CD14-positive monocyte (primary cell): ENCODE measurements at regions not wholly inside any gene's neighbourhood (a gene's known extent, or its start where the extent isn't known, plus 50 kb on each side); places are given as distances from the start of the nearest gene placed in this dataset.

Source experiments
- DNase-seq, 3 donors: peaks; one replicate each; pipeline ENCODE4 v3.0.0-alpha.2; 2011 to 2022
- H2AFZ ChIP-seq: 2 replicates; pipeline ENCODE4 v1.6.0; 2012; ENCODE audit warnings: mild to moderate bottlenecking, low read depth, low read length, inconsistent platforms; ENCODE audit not compliant: insufficient read depth, poor library complexity, severe bottlenecking
- H3K27ac ChIP-seq, 2 donors: 1 replicate in 1 of 2; 2 replicates in 1 of 2; pipeline ENCODE4 v1.5.1; 2012 to 2013; ENCODE audit warnings: low read length in 2 of 2, control low read depth in 1 of 2, inconsistent platforms in 1 of 2, low read depth in 1 of 2, mild to moderate bottlenecking in 1 of 2
- H3K27me3 ChIP-seq, 2 donors: one replicate each; pipeline versions ENCODE4 v1.6.0 to v1.6.1; 2011 to 2013; ENCODE audit warnings: low read length in 2 of 2; ENCODE audit not compliant: control insufficient read depth in 2 of 2, insufficient read depth in 2 of 2
- H3K36me3 ChIP-seq, 2 donors: replicated peaks in 1 of 2; 1 replicate in 1 of 2; 2 replicates in 1 of 2; pipeline versions ENCODE4 v1.5.1 to v1.6.1; 2012 to 2013; ENCODE audit warnings: low read length in 2 of 2, control low read depth in 1 of 2, inconsistent platforms in 1 of 2, mild to moderate bottlenecking in 1 of 2; ENCODE audit not compliant: insufficient read depth in 2 of 2, control insufficient read depth in 1 of 2
- H3K4me1 ChIP-seq, 2 donors: 1 replicate in 1 of 2; 2 replicates in 1 of 2; pipeline versions ENCODE4 v1.5.1 to v1.6.1; 2012 to 2013; ENCODE audit warnings: low read length in 2 of 2, control low read depth in 1 of 2, inconsistent platforms in 1 of 2, mild to moderate bottlenecking in 1 of 2, moderate library complexity in 1 of 2; ENCODE audit not compliant: insufficient read depth in 2 of 2, control insufficient read depth in 1 of 2
- H3K4me2 ChIP-seq: replicated peaks from 2 replicates; pipeline ENCODE3; 2012; ENCODE audit warnings: low read length, moderate library complexity, mild to moderate bottlenecking; ENCODE audit not compliant: poor library complexity, severe bottlenecking; ENCODE audit errors: extremely low read depth
- H3K4me3 ChIP-seq, 3 experiments: fragments of 200-600 bp in 1 of 3; sonication (generic) in 1 of 3; replicated peaks in 1 of 3; 1 replicate in 2 of 3; 2 replicates in 1 of 3; pipeline ENCODE4 v1.5.1; 2011 to 2013; ENCODE audit warnings: low read length in 3 of 3, mild to moderate bottlenecking in 3 of 3, control low read depth in 2 of 3, low read depth in 2 of 3, inconsistent platforms in 1 of 3, moderate library complexity in 1 of 3
- H3K79me2 ChIP-seq: 2 replicates; pipeline ENCODE4 v1.6.0; 2012; ENCODE audit warnings: mild to moderate bottlenecking, control low read depth, inconsistent platforms, low read length, moderate library complexity; ENCODE audit not compliant: insufficient read depth
- H3K9ac ChIP-seq: 2 replicates; pipeline ENCODE4 v1.6.0; 2017; ENCODE audit warnings: low read length, mild to moderate bottlenecking; ENCODE audit not compliant: insufficient read depth, poor library complexity, severe bottlenecking
- H3K9me3 ChIP-seq, 2 donors: replicated peaks in 1 of 2; 1 replicate in 1 of 2; 2 replicates in 1 of 2; pipeline versions ENCODE4 v1.5.1 to v1.6.1; 2012 to 2013; ENCODE audit warnings: low read length in 2 of 2, control low read depth in 1 of 2; ENCODE audit not compliant: control insufficient read depth in 1 of 2, insufficient read depth in 1 of 2
- H4K20me1 ChIP-seq: 2 replicates; pipeline ENCODE4 v1.6.0; 2012; ENCODE audit warnings: mild to moderate bottlenecking, low read length, control low read depth, moderate library complexity; ENCODE audit not compliant: insufficient read depth
- H3K27ac Mint-ChIP-seq, 7 donors: one replicate each; pipeline ENCODE4 v1.8.0; 2020; ENCODE audit warnings: mild to moderate bottlenecking in 7 of 7, mixed read lengths in 7 of 7, moderate library complexity in 6 of 7, inconsistent platforms in 2 of 7
- H3K27me3 Mint-ChIP-seq, 3 donors: one replicate each; pipeline ENCODE4 v1.8.0; 2021 to 2022; ENCODE audit warnings: low read depth in 3 of 3, mild to moderate bottlenecking in 3 of 3, mixed read lengths in 3 of 3, moderate library complexity in 3 of 3, inconsistent platforms in 1 of 3
- H3K36me3 Mint-ChIP-seq, 2 donors: one replicate each; pipeline ENCODE4 v1.8.0; 2020; ENCODE audit warnings: mixed read lengths in 2 of 2, inconsistent platforms in 1 of 2, mild to moderate bottlenecking in 1 of 2
- H3K4me1 Mint-ChIP-seq: one replicate; pipeline ENCODE4 v1.8.0; 2020; ENCODE audit warnings: mild to moderate bottlenecking, mixed read lengths
- H3K4me3 Mint-ChIP-seq, 2 donors: one replicate each; pipeline ENCODE4 v1.8.0; 2020; ENCODE audit warnings: mild to moderate bottlenecking in 2 of 2, mixed read lengths in 2 of 2, moderate library complexity in 1 of 2
- H3K9me3 Mint-ChIP-seq, 7 donors: one replicate each; pipeline ENCODE4 v1.8.0; 2020 to 2022; ENCODE audit warnings: mixed read lengths in 7 of 7, mild to moderate bottlenecking in 6 of 7, moderate library complexity in 6 of 7, inconsistent platforms in 2 of 7
- WGBS: methylation state at CpG from one replicate; pipeline ENCODE4 v1.1.5; 2013; ENCODE audit warnings: missing lambda C conversion rate; ENCODE audit not compliant: insufficient coverage; 5-methylcytosine and 5-hydroxymethylcytosine counted together
- intact Hi-C, 2 donors: fragments of 100-400 bp; cut with micrococcal nuclease; formaldehyde crosslinking; loops; one replicate each; pipeline versions ENCODE4 v1.15.0 to v1.15.1; 2023
- TF ChIP-seq, protein P1 (sequence below): fragments of 200-600 bp; IDR thresholded peaks from one replicate; pipeline ENCODE4 v1.8.0; 2022; ENCODE audit warnings: antibody characterized with exemption, mild to moderate bottlenecking

DNA sequence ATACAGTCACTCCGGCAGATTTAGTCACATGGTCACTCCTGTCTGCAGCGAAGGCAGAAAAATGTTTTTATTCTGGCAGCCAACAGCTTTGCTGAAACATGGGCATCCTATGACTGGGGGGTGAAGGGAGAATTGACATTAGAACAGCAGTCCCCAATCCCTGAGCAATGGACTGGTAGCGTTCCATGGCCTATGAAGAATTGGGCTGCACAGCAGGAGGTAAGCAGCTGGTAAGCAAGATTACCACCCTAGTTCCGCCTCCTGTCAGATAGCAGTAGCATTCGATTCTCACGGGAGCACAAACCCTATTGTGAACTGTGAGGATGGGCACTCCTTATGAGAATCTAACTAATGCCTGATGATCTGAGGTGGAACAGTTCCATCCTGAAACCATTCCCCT lies 93.1 kb upstream of the FTMT start:
- Mint-ChIP-seq H3K4me1 (no peaks in the 10 kb centered on the region), H3K27ac (no peak overlapping the region), H3K4me3 (no peak overlapping the region), H3K9me3 (peaks cover 0 to 4% (median 0%) of the 10 kb centered on the region in 7 donors), H3K36me3 (no peaks in the 10 kb centered on the region), H3K27me3 (no peaks in the 10 kb centered on the region)
- no peak overlapping the region for H3K4me3 ChIP-seq
- no peaks in the 10 kb centered on the region for H3K9me3 ChIP-seq
- no peak overlapping the region for H3K9ac ChIP-seq
- no peak overlapping the region for H3K27ac ChIP-seq
- no peaks in the 10 kb centered on the region for H3K79me2 ChIP-seq
- intact Hi-C loops: no loop called here
- H4K20me1 ChIP-seq: no peaks in the 10 kb centered on the region
- whole genome bisulfite sequencing: 100% methylated on average over 2 of the region's 6 CpGs
- H2AFZ ChIP-seq: no peak overlapping the region
- DNase-seq: no peak
- H3K27me3 ChIP-seq: no peaks in the 10 kb centered on the region
- no peaks in the 10 kb centered on the region for H3K4me1 ChIP-seq
- H3K4me2 ChIP-seq: no peak overlapping the region
- no peaks in the 10 kb centered on the region for H3K36me3 ChIP-seq
- TF ChIP-seq, protein P1, sequence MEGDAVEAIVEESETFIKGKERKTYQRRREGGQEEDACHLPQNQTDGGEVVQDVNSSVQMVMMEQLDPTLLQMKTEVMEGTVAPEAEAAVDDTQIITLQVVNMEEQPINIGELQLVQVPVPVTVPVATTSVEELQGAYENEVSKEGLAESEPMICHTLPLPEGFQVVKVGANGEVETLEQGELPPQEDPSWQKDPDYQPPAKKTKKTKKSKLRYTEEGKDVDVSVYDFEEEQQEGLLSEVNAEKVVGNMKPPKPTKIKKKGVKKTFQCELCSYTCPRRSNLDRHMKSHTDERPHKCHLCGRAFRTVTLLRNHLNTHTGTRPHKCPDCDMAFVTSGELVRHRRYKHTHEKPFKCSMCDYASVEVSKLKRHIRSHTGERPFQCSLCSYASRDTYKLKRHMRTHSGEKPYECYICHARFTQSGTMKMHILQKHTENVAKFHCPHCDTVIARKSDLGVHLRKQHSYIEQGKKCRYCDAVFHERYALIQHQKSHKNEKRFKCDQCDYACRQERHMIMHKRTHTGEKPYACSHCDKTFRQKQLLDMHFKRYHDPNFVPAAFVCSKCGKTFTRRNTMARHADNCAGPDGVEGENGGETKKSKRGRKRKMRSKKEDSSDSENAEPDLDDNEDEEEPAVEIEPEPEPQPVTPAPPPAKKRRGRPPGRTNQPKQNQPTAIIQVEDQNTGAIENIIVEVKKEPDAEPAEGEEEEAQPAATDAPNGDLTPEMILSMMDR: no peak

DNA sequence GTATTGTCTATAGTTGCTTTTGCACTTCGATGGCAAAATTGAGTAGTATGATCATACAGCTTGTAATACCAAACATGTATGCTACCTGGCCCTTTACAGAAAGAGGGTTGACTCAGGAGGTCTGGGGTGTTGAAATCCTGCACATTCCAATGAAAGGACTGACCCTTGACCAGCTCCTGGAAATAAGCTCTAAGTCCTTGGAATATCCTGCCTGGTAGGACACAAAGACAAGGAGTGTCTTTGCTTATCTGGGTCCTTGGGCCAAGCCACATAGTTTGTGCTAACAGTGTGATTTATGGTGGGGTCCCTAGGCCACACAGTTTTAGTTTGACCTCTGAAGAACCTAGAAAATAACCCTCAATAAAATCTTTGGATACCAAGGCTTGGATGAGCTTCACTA lies 89.3 kb upstream of the FTMT start:
- DNase-seq: no peak
- Mint-ChIP-seq H3K4me1 (no peaks in the 10 kb centered on the region), H3K4me3 (no peak overlapping the region), H3K36me3 (no peaks in the 10 kb centered on the region), H3K9me3 (peaks cover 0 to 4% (median 0%) of the 10 kb centered on the region in 7 donors), H3K27me3 (no peaks in the 10 kb centered on the region), H3K27ac (no peak overlapping the region)
- H3K27me3 ChIP-seq: no peaks in the 10 kb centered on the region
- no peaks in the 10 kb centered on the region for H3K36me3 ChIP-seq
- no peak overlapping the region for H3K27ac ChIP-seq
- intact Hi-C loops: no loop called here
- WGBS: no CpG with 5 or more reads among the region's 1 CpG
- H3K4me1 ChIP-seq: no peaks in the 10 kb centered on the region
- H3K79me2 ChIP-seq: no peaks in the 10 kb centered on the region
- no peak overlapping the region for H2AFZ ChIP-seq
- no peak overlapping the region for H3K4me3 ChIP-seq
- TF ChIP-seq, protein P1: no peak
- H3K9ac ChIP-seq: no peak overlapping the region
- no peaks in the 10 kb centered on the region for H4K20me1 ChIP-seq
- H3K4me2 ChIP-seq: no peak overlapping the region
- H3K9me3 ChIP-seq: no peaks in the 10 kb centered on the region
